Esophagus muscularis mucosa (tissue), 4 donors: ENCODE measurements at regions not wholly inside any gene's neighbourhood (a gene's known extent, or its start where the extent isn't known, plus 50 kb on each side); places are given as distances from the start of the nearest gene placed in this dataset.

Source experiments
- DNase-seq: peaks from one replicate; pipeline ENCODE4 v3.0.0-alpha.2; 2017; ENCODE audit errors: extremely low spot score
- H3K27ac ChIP-seq, 4 donors: fragments of 200-600 bp; sonication (generic); replicated peaks in 1 of 4; 1 replicate in 3 of 4; 2 replicates in 1 of 4; pipeline ENCODE4 v1.5.1; 2016 to 2019; ENCODE audit warnings: mild to moderate bottlenecking in 1 of 4
- H3K27me3 ChIP-seq, 4 donors: fragments of 200-600 bp; sonication (generic); one replicate each; pipeline versions ENCODE4 v1.5.1 to v1.6.0; 2016 to 2019
- H3K36me3 ChIP-seq, 4 donors: fragments of 200-600 bp; sonication (generic); one replicate each; pipeline ENCODE4 v1.5.1; 2016 to 2019
- H3K4me1 ChIP-seq, 4 donors: fragments of 200-600 bp; sonication (generic); one replicate each; pipeline ENCODE4 v1.5.1; 2016 to 2019
- H3K4me3 ChIP-seq, 4 donors: fragments of 200-600 bp; sonication (generic); 1 replicate in 2 of 4; 2 replicates in 2 of 4; pipeline ENCODE4 v1.5.1; 2016 to 2019; ENCODE audit warnings: mild to moderate bottlenecking in 4 of 4, moderate library complexity in 1 of 4
- H3K9me3 ChIP-seq, 4 donors: fragments of 200-600 bp; sonication (generic); 1 replicate in 3 of 4; 2 replicates in 1 of 4; pipeline ENCODE4 v1.5.1; 2016 to 2019
- CTCF ChIP-seq, 3 experiments: fragments of 200-600 bp in 2 of 3; fragments of 450-650 bp in 1 of 3; sonication (generic) in 2 of 3; IDR thresholded peaks; one replicate each; pipeline ENCODE4 v1.5.1; 2017 to 2019; ENCODE audit warnings: antibody characterized with exemption in 3 of 3, mild to moderate bottlenecking in 2 of 3, moderate library complexity in 1 of 3
- EP300 ChIP-seq: sonication (generic); formaldehyde crosslinking; IDR thresholded peaks from one replicate; pipeline ENCODE4 v1.6.1; 2017; ENCODE audit warnings: antibody characterized with exemption
- POLR2A ChIP-seq: fragments of 450-650 bp; IDR thresholded peaks from one replicate; pipeline ENCODE4 v1.6.1; 2017; ENCODE audit warnings: antibody characterized with exemption, moderate library complexity, mild to moderate bottlenecking, low read depth
- POLR2AphosphoS5 ChIP-seq, 2 donors: sonication (generic); formaldehyde crosslinking; IDR thresholded peaks; one replicate each; pipeline ENCODE4 v1.6.1; 2017; ENCODE audit warnings: antibody characterized with exemption in 2 of 2
- WGBS: methylation state at CpG from one replicate; pipeline ENCODE4 v1.1.5; 2018; 5-methylcytosine and 5-hydroxymethylcytosine counted together
- intact Hi-C: fragments of 100-400 bp; cut with DNase I; formaldehyde crosslinking; loops from one replicate; pipeline ENCODE4 v1.15.1; 2023

GRCh38 chr18:53935803-53936202, 288.7 kb downstream of the MBD2 start:
- Histone ChIP-seq H3K27ac (no peak overlapping the region), H3K9me3 (no peaks in the 10 kb centered on the region), H3K4me3 (no peak overlapping the region), H3K4me1 (no peaks in the 10 kb centered on the region), H3K27me3 (no peaks in the 10 kb centered on the region), H3K36me3 (no peaks in the 10 kb centered on the region)
- DNase-seq = no peak
- intact Hi-C loops = no loop called here
- TF ChIP-seq EP300 = no peak
- TF ChIP-seq POLR2A = no peak
- TF ChIP-seq POLR2AphosphoS5 (IDR thresholded peaks at IDR 0.05) = no peak
- TF ChIP-seq CTCF (IDR thresholded peaks at IDR 0.05) = no peak
- 53% methylated on average over 2 of the region's 2 CpGs for WGBS

- no peaks in the 10 kb centered on the region for H3K9me3 ChIP-seq
Measured at GRCh38 chr18:53935399-53935798, 289.1 kb downstream of the MBD2 start.

GRCh38 chr18:53920312-53921075, 304.0 kb downstream of the MBD2 start:
- H3K36me3 ChIP-seq = no peaks in the 10 kb centered on the region
- H3K4me3 ChIP-seq = no peak overlapping the region
- no peaks in the 10 kb centered on the region for H3K27me3 ChIP-seq
- no peak overlapping the region for H3K27ac ChIP-seq
- 84% methylated on average over 25 of the region's 25 CpGs for WGBS
- H3K9me3 ChIP-seq = no peaks in the 10 kb centered on the region
- TF ChIP-seq CTCF (IDR thresholded peaks at IDR 0.05) (no peak), POLR2AphosphoS5 (IDR thresholded peaks at IDR 0.05) (no peak), EP300 (no peak), POLR2A (no peak)
- no peaks in the 10 kb centered on the region for H3K4me1 ChIP-seq
- DNase-seq = no peak
- intact Hi-C loops = no loop called here

More at GRCh38 chr18:53935399-53935798, 289.1 kb downstream of the MBD2 start:
- no peaks in the 10 kb centered on the region for H3K4me1 ChIP-seq
- TF ChIP-seq EP300 (no peak), CTCF (IDR thresholded peaks at IDR 0.05) (no peak), POLR2A (no peak), POLR2AphosphoS5 (IDR thresholded peaks at IDR 0.05) (no peak)
- no peak for DNase-seq
- intact Hi-C loops = no loop called here
- no peak overlapping the region for H3K27ac ChIP-seq
- H3K4me3 ChIP-seq = no peak overlapping the region
- no peaks in the 10 kb centered on the region for H3K36me3 ChIP-seq
- WGBS = 93% methylated on average over 2 of the region's 2 CpGs
- H3K27me3 ChIP-seq = no peaks in the 10 kb centered on the region

- Histone ChIP-seq H3K4me1 (no peaks in the 10 kb centered on the region), H3K36me3 (no peaks in the 10 kb centered on the region), H3K27ac (no peak overlapping the region), H3K4me3 (no peak overlapping the region), H3K27me3 (no peaks in the 10 kb centered on the region), H3K9me3 (no peaks in the 10 kb centered on the region)
- WGBS = 75% methylated on average over 2 of the region's 2 CpGs
- no peak for TF ChIP-seq EP300
- no peak for TF ChIP-seq POLR2AphosphoS5 (IDR thresholded peaks at IDR 0.05)
- TF ChIP-seq CTCF (IDR thresholded peaks at IDR 0.05) = no peak
- no peak for TF ChIP-seq POLR2A
- intact Hi-C loops = no loop called here
- DNase-seq = no peak
Measured at GRCh38 chr18:53918091-53918490, 306.4 kb downstream of the MBD2 start.

GRCh38 chr18:53911200-53911599, 313.3 kb downstream of the MBD2 start:
- Histone ChIP-seq H3K9me3 (no peaks in the 10 kb centered on the region), H3K27ac (no peak overlapping the region), H3K36me3 (no peaks in the 10 kb centered on the region), H3K4me3 (no peak overlapping the region), H3K4me1 (peaks cover 0 to 9% (median 2%) of the 10 kb centered on the region in 4 donors), H3K27me3 (no peaks in the 10 kb centered on the region)
- 57% methylated on average over 2 of the region's 2 CpGs for WGBS
- no peak for TF ChIP-seq POLR2A
- TF ChIP-seq POLR2AphosphoS5 (IDR thresholded peaks at IDR 0.05) = no peak
- no peak for TF ChIP-seq EP300
- no peak for TF ChIP-seq CTCF (IDR thresholded peaks at IDR 0.05)
- intact Hi-C loops = no loop called here
- DNase-seq = no peak
